Keratinocyte (primary cell): ENCODE measurements at regions not wholly inside any gene's neighbourhood (a gene's known extent, or its start where the extent isn't known, plus 50 kb on each side); places are given as distances from the start of the nearest gene placed in this dataset.

Experiments used
- DNase-seq: peaks from one replicate; pipeline ENCODE4 v3.0.0-alpha.2; 2011; ENCODE audit warnings: low read depth, missing footprints, low spot score
- FAIRE-seq: peaks from 2 replicates; lab custom pipeline; 2011; peaks lifted over from hg19 to GRCh38; lab: Jason Lieb, UNC
- H2AFZ ChIP-seq: 2 replicates; pipeline ENCODE4 v1.6.0; 2012; ENCODE audit warnings: low read length, control low read depth, inconsistent platforms; ENCODE audit not compliant: control insufficient read depth
- H3K27ac ChIP-seq: 2 replicates; pipeline ENCODE4 v1.5.1; 2011; ENCODE audit warnings: low read length; ENCODE audit not compliant: control insufficient read depth, insufficient read depth
- H3K27me3 ChIP-seq: 3 replicates; pipeline ENCODE4 v1.6.0; 2011; ENCODE audit warnings: low read length; ENCODE audit not compliant: control insufficient read depth, insufficient read depth; ENCODE audit errors: extremely low read depth
- H3K36me3 ChIP-seq, 2 experiments: 2 replicates in 1 of 2; 3 replicates in 1 of 2; pipeline ENCODE4 v1.5.1; 2011; ENCODE audit warnings: low read length in 2 of 2, mild to moderate bottlenecking in 1 of 2; ENCODE audit not compliant: control insufficient read depth in 2 of 2, insufficient read depth in 2 of 2; ENCODE audit errors: extremely low read depth in 1 of 2
- H3K4me1 ChIP-seq: 3 replicates; pipeline ENCODE4 v1.5.1; 2011; ENCODE audit warnings: low read length; ENCODE audit not compliant: control insufficient read depth, insufficient read depth; ENCODE audit errors: extremely low read depth
- H3K4me2 ChIP-seq: 3 replicates; pipeline ENCODE4 v1.6.0; 2011; ENCODE audit warnings: low read depth, low read length; ENCODE audit not compliant: control insufficient read depth, insufficient read depth; ENCODE audit errors: extremely low read depth
- H3K4me3 ChIP-seq, 3 experiments: fragments of 200-600 bp in 1 of 3; sonication (generic) in 1 of 3; 2 replicates in 2 of 3; 3 replicates in 1 of 3; pipeline ENCODE4 v1.5.1; 2011 to 2016; ENCODE audit warnings: low read length in 3 of 3, mild to moderate bottlenecking in 3 of 3, control low read depth in 2 of 3, inconsistent platforms in 1 of 3, low read depth in 1 of 3, mixed read lengths in 1 of 3, mixed run types in 1 of 3, moderate library complexity in 1 of 3; ENCODE audit not compliant: control insufficient read depth in 2 of 3, insufficient read depth in 2 of 3; ENCODE audit errors: extremely low read depth in 1 of 3
- H3K79me2 ChIP-seq: 2 replicates; pipeline ENCODE4 v1.6.0; 2012; ENCODE audit warnings: low read length; ENCODE audit not compliant: control insufficient read depth, insufficient read depth
- H3K9ac ChIP-seq: 3 replicates; pipeline ENCODE4 v1.6.0; 2011; ENCODE audit warnings: low read length; ENCODE audit not compliant: control insufficient read depth, insufficient read depth; ENCODE audit errors: extremely low read depth
- H3K9me1 ChIP-seq: 3 replicates; pipeline ENCODE4 v1.6.0; 2011; ENCODE audit warnings: low read length; ENCODE audit not compliant: control insufficient read depth, insufficient read depth; ENCODE audit errors: extremely low read depth
- H3K9me3 ChIP-seq: 2 replicates; pipeline ENCODE4 v1.5.1; 2012; ENCODE audit warnings: low read depth, low read length; ENCODE audit not compliant: control insufficient read depth
- H4K20me1 ChIP-seq: 3 replicates; pipeline ENCODE4 v1.6.0; 2011; ENCODE audit warnings: low read length; ENCODE audit not compliant: control insufficient read depth, insufficient read depth; ENCODE audit errors: extremely low read depth
- CTCF ChIP-seq, 3 experiments: IDR thresholded peaks in 1 of 3; conservative IDR thresholded peaks in 1 of 3; optimal IDR thresholded peaks in 1 of 3; 2 replicates in 2 of 3; 3 replicates in 1 of 3; pipeline versions ENCODE3 to v1.5.1; 2011; ENCODE audit warnings: low read length in 3 of 3, mild to moderate bottlenecking in 3 of 3, moderate library complexity in 2 of 3, control low read depth in 1 of 3, inconsistent platforms in 1 of 3; ENCODE audit not compliant: insufficient read depth in 2 of 3; ENCODE audit errors: extremely low read depth in 1 of 3
- EZH2 ChIP-seq: IDR thresholded peaks from one replicate; pipeline ENCODE4 v1.6.1; 2012; ENCODE audit warnings: inconsistent platforms, mild to moderate bottlenecking, low read length, moderate library complexity
- dilution Hi-C: fragments of 300-500 bp; cut with MboI; formaldehyde crosslinking; loops from one replicate; pipeline ENCODE4 v1.7.0; 2020; ENCODE audit warnings: low sequenced_read_pairs; ENCODE audit not compliant: extremely low pct_ligation_motif_present

GRCh38 chr10:113292086-113292485, 260.8 kb upstream of the HABP2 start:
- Histone ChIP-seq H3K27ac (no peak overlapping the region), H3K9ac (no peak overlapping the region), H3K9me3 (no peaks in the 10 kb centered on the region), H3K79me2 (no peaks in the 10 kb centered on the region), H3K4me2 (no peak overlapping the region), H3K27me3 (no peaks in the 10 kb centered on the region), H3K4me1 (no peaks in the 10 kb centered on the region), H4K20me1 (no peaks in the 10 kb centered on the region), H3K36me3 (no peaks in the 10 kb centered on the region), H3K4me3 (no peak overlapping the region), H2AFZ (no peak overlapping the region), H3K9me1 (no peaks in the 10 kb centered on the region)
- DNase-seq = no peak
- TF ChIP-seq CTCF (optimal IDR thresholded peaks at IDR 0.05 in 1 of 3, IDR thresholded peaks at IDR 0.05 in 1 of 3, conservative IDR thresholded peaks at IDR 0.05 in 1 of 3; ENCODE audit: extremely low read depth in 1 of 3, insufficient read depth in 2 of 3, low read length in 3 of 3) (no peak), EZH2 (no peak)
- FAIRE-seq = no peak
- dilution Hi-C loops = no loop called here

- dilution Hi-C loops = no loop called here
Measured at GRCh38 chr10:113292743-113293142, 260.1 kb upstream of the HABP2 start.

More at GRCh38 chr10:113292743-113293142, 260.1 kb upstream of the HABP2 start:
- no peaks in the 10 kb centered on the region for H3K27me3 ChIP-seq
- H3K9ac ChIP-seq = no peak overlapping the region
- no peaks in the 10 kb centered on the region for H3K9me3 ChIP-seq
- TF ChIP-seq EZH2 = no peak
- TF ChIP-seq CTCF (optimal IDR thresholded peaks at IDR 0.05 in 1 of 3, IDR thresholded peaks at IDR 0.05 in 1 of 3, conservative IDR thresholded peaks at IDR 0.05 in 1 of 3; ENCODE audit: extremely low read depth in 1 of 3, insufficient read depth in 2 of 3, low read length in 3 of 3) = no peak
- H2AFZ ChIP-seq = no peak overlapping the region
- no peak overlapping the region for H3K27ac ChIP-seq
- no peaks in the 10 kb centered on the region for H3K79me2 ChIP-seq
- no peak overlapping the region for H3K4me2 ChIP-seq
- no peaks in the 10 kb centered on the region for H3K9me1 ChIP-seq
- FAIRE-seq (no peak), DNase-seq (no peak)
- H3K4me1 ChIP-seq = no peaks in the 10 kb centered on the region
- H3K36me3 ChIP-seq = no peaks in the 10 kb centered on the region
- H4K20me1 ChIP-seq = no peaks in the 10 kb centered on the region
- no peak overlapping the region for H3K4me3 ChIP-seq
